HepG2 (cell line): ENCODE measurements at regions not wholly inside any gene's neighbourhood (a gene's known extent, or its start where the extent isn't known, plus 50 kb on each side); places are given as distances from the start of the nearest gene placed in this dataset.

Source experiments
- ATAC-seq: fragments of 200-7000 bp; cut with Tn5 transposase; 3 replicates; pipeline ENCODE4 v1.9.1; 2020; ENCODE audit warnings: mild to moderate bottlenecking, moderate library complexity
- BruUV-seq: library from RNA; stranded (reverse); fragments of 400-500 nt; replicated peaks from 2 replicates; lab custom pipeline; 2021; lab: Mats Ljungman, UMichigan
- CTCF ChIA-PET: fragments of 300-600 bp; formaldehyde crosslinking; extraction: SDS; loops from one replicate; lab custom pipeline; 2021; ENCODE audit warnings: low total read pairs, inconsistent platforms, low intra/inter-chr PET ratio; lab: Yijun Ruan, JAX
- POLR2A ChIA-PET: fragments of 350-600 bp; sonication (Branson Sonifier 250); formaldehyde crosslinking; loops from one replicate; lab custom pipeline; 2020; ENCODE audit warnings: antibody characterized with exemption, inconsistent platforms; lab: Yijun Ruan, JAX
- DNase-seq: peaks from one replicate; pipeline ENCODE4 v3.0.0-alpha.2; 2015; ENCODE audit warnings: low spot score
- FAIRE-seq: peaks from 3 replicates; lab custom pipeline; 2011; peaks lifted over from hg19 to GRCh38; lab: Jason Lieb, UNC
- H2AFZ ChIP-seq: one replicate; pipeline ENCODE4 v1.6.1; 2011; ENCODE audit warnings: low read length, inconsistent platforms
- H3K27ac ChIP-seq: fragments of 300-600 bp; 3 replicates; pipeline ENCODE4 v1.8.0; 2011; ENCODE audit warnings: mixed run types, mild to moderate bottlenecking, mixed read lengths, low read length, inconsistent platforms; ENCODE audit not compliant: insufficient read depth; ENCODE audit errors: extremely low read length
- H3K27me3 ChIP-seq, 2 experiments: fragments of 200-600 bp in 1 of 2; 2 replicates in 1 of 2; 3 replicates in 1 of 2; pipeline versions ENCODE4 v1.6.0 to v1.8.0; 2011; ENCODE audit warnings: low read length in 2 of 2, mild to moderate bottlenecking in 2 of 2, moderate library complexity in 2 of 2, inconsistent platforms in 1 of 2; ENCODE audit not compliant: insufficient read depth in 2 of 2, control insufficient read depth in 1 of 2
- H3K36me3 ChIP-seq, 2 experiments: fragments of 200-600 bp in 1 of 2; replicated peaks in 1 of 2; 2 replicates in 1 of 2; 3 replicates in 1 of 2; pipeline versions ENCODE4 v1.5.1 to v1.8.0; 2011; ENCODE audit warnings: low read length in 2 of 2, inconsistent platforms in 1 of 2; ENCODE audit not compliant: insufficient read depth in 2 of 2, control insufficient read depth in 1 of 2
- H3K4me1 ChIP-seq: 2 replicates; pipeline ENCODE4 v1.5.1; 2012; ENCODE audit warnings: low read length, inconsistent platforms; ENCODE audit not compliant: insufficient read depth
- H3K4me2 ChIP-seq: 2 replicates; pipeline ENCODE4 v1.6.0; 2011; ENCODE audit warnings: low read depth, low read length, inconsistent platforms
- H3K4me3 ChIP-seq, 3 experiments: fragments of 200-600 bp in 1 of 3; sonication (generic), shearing (Covaris generic) in 1 of 3; replicated peaks in 1 of 3; 2 replicates each; pipeline ENCODE4 v1.5.1; 2011 to 2016; ENCODE audit warnings: low read length in 3 of 3, inconsistent platforms in 2 of 3, low read depth in 2 of 3, mild to moderate bottlenecking in 2 of 3, control low read depth in 1 of 3, mixed read lengths in 1 of 3; ENCODE audit not compliant: insufficient read depth in 1 of 3
- H3K79me2 ChIP-seq: one replicate; pipeline ENCODE4 v1.6.1; 2011; ENCODE audit warnings: low read length, inconsistent platforms; ENCODE audit not compliant: insufficient read depth
- H3K9ac ChIP-seq: 2 replicates; pipeline ENCODE4 v1.6.0; 2011; ENCODE audit warnings: mild to moderate bottlenecking, low read depth, low read length, inconsistent platforms; ENCODE audit not compliant: insufficient read depth
- H3K9me3 ChIP-seq: 2 replicates; pipeline ENCODE4 v1.5.1; 2012; ENCODE audit warnings: mild to moderate bottlenecking, low read length
- H4K20me1 ChIP-seq: 2 replicates; pipeline ENCODE4 v1.6.0; 2011; ENCODE audit warnings: inconsistent platforms, mild to moderate bottlenecking, low read length, moderate library complexity; ENCODE audit not compliant: insufficient read depth
- GABPA ChIP-seq, 2 experiments: IDR thresholded peaks; 2 replicates each; pipeline ENCODE4 v1.6.1; 2011 to 2016; ENCODE audit warnings: low read depth in 2 of 2, low read length in 1 of 2, missing biosample characterization in 1 of 2, missing genetic modification characterization in 1 of 2
- JUNB ChIP-seq: sonication (generic); formaldehyde crosslinking; IDR thresholded peaks from 2 replicates; pipeline ENCODE4 v1.8.0; 2022; ENCODE audit warnings: missing genetic modification reagents, mild to moderate bottlenecking, borderline replicate concordance
- NR3C1 ChIP-seq: sonication (generic); formaldehyde crosslinking; IDR thresholded peaks from 2 replicates; pipeline ENCODE4 v1.4.0; 2020; ENCODE audit warnings: missing genetic modification reagents
- POLR2G ChIP-seq: fragments of 200-400 bp; formaldehyde crosslinking; IDR thresholded peaks from 2 replicates; pipeline ENCODE4 v1.6.1; 2018; ENCODE audit warnings: mild to moderate bottlenecking, low read depth, low read length, moderate library complexity
- ZNF34 ChIP-seq: sonication (generic); formaldehyde crosslinking; IDR thresholded peaks from 2 replicates; pipeline ENCODE4 v1.4.0; 2020; ENCODE audit warnings: mild to moderate bottlenecking, missing genetic modification reagents, borderline replicate concordance
- ZNF556 ChIP-seq: sonication (generic); formaldehyde crosslinking; IDR thresholded peaks from 2 replicates; pipeline ENCODE4 v1.4.0; 2020; ENCODE audit warnings: mild to moderate bottlenecking, missing genetic modification reagents, borderline replicate concordance
- ZNF598 ChIP-seq: sonication (generic); formaldehyde crosslinking; IDR thresholded peaks from 2 replicates; pipeline ENCODE4 v1.5.1; 2020; ENCODE audit warnings: mild to moderate bottlenecking, missing genetic modification reagents, borderline replicate concordance
- ZNF605 ChIP-seq: sonication (generic); formaldehyde crosslinking; IDR thresholded peaks from 2 replicates; pipeline ENCODE4 v1.8.0; 2022; ENCODE audit warnings: mild to moderate bottlenecking, missing genetic modification reagents
- WGBS: methylation state at CpG from one replicate; pipeline ENCODE4 v1.1.6; 2017; ENCODE audit warnings: low lambda C conversion rate; 5-methylcytosine and 5-hydroxymethylcytosine counted together
- in situ Hi-C: cut with HindIII; loops from 2 replicates; pipeline ENCODE4 v1.10.0; 2017; ENCODE audit warnings: low pct_unique_long_range_greater_than_20kb; ENCODE audit not compliant: extremely low pct_ligation_motif_present
- intact Hi-C: fragments of 100-400 bp; cut with micrococcal nuclease; formaldehyde crosslinking; loops from one replicate; pipeline ENCODE4 v1.10.0; 2022; ENCODE audit not compliant: unreplicated experiment
- TF ChIP-seq, protein P1 (sequence below): sonication (generic); formaldehyde crosslinking; IDR thresholded peaks from 2 replicates; pipeline ENCODE4 v1.8.0; 2022; ENCODE audit warnings: missing genetic modification reagents, mild to moderate bottlenecking, inconsistent platforms, borderline replicate concordance
- TF ChIP-seq, protein P2 (sequence below): sonication (generic); formaldehyde crosslinking; IDR thresholded peaks from 2 replicates; pipeline ENCODE4 v1.5.0; 2020; ENCODE audit warnings: missing genetic modification reagents
- TF ChIP-seq, protein P3 (sequence below): sonication (generic); formaldehyde crosslinking; IDR thresholded peaks from 2 replicates; pipeline ENCODE4 v1.4.0; 2020; ENCODE audit warnings: mild to moderate bottlenecking, missing genetic modification reagents

DNA sequence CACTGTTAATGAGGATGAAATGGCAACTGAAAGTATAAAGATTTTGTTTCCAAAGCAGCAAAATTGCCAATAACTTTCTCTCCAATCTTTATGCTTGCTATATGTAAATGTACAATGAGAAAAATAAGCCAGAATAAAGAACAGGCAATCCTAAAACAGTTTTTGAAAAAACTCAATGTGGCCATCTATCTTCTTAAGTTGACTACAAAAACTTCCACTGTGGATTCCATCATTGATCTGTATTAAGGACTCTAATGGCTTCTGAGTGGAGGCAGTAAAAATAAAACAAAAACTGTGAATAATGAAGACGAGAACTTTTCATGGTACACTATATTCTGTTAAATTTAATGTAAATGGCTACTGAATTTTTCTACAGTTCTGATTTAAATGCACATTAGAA, 382.9 kb downstream of the TMEM232 start:
- H3K36me3 ChIP-seq: no peaks in the 10 kb centered on the region
- no peak overlapping the region for H3K4me2 ChIP-seq
- H3K27ac ChIP-seq: no peak overlapping the region
- no peak overlapping the region for H3K9ac ChIP-seq
- peaks cover 50% of the 10 kb centered on the region for H3K4me1 ChIP-seq
- H4K20me1 ChIP-seq: no peaks in the 10 kb centered on the region
- no TSS peak for BruUV-seq
- WGBS: 96% methylated on average over 1 of the region's 1 CpG
- no peak for FAIRE-seq
- H3K4me3 ChIP-seq: no peak overlapping the region
- ChIA-PET POLR2A (no interaction called here), CTCF (no interaction called here)
- ATAC-seq: no peak
- no peaks in the 10 kb centered on the region for H3K79me2 ChIP-seq
- no peaks in the 10 kb centered on the region for H3K27me3 ChIP-seq
- intact Hi-C loops (no loop called here), in situ Hi-C loops (loop anchor here (25.0 kb wide), 1 partner anchor 656 kb away; the partner anchor contains the start of gene MAN2A1)
- no peaks in the 10 kb centered on the region for H3K9me3 ChIP-seq
- DNase-seq: no peak
- H2AFZ ChIP-seq: no peak overlapping the region
- no peak for TF ChIP-seq ZNF556 (CRISPR knock-in tag)
- no peak for TF ChIP-seq ZNF34
- TF ChIP-seq, protein P1, sequence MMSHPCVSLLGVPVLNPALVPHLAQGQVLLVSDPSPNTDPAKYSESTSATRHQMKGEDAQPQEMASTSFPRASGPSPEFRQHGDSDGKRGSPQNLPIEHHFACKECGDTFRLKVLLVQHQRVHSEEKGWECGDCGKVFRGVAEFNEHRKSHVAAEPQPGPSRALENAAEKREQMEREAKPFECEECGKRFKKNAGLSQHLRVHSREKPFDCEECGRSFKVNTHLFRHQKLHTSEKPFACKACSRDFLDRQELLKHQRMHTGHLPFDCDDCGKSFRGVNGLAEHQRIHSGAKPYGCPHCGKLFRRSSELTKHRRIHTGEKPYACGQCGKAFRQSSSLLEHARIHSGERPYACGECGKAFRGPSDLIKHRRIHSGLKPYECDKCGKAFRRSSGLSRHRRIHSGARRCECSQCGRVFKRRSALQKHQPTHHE: no peak
- TF ChIP-seq, protein P2, sequence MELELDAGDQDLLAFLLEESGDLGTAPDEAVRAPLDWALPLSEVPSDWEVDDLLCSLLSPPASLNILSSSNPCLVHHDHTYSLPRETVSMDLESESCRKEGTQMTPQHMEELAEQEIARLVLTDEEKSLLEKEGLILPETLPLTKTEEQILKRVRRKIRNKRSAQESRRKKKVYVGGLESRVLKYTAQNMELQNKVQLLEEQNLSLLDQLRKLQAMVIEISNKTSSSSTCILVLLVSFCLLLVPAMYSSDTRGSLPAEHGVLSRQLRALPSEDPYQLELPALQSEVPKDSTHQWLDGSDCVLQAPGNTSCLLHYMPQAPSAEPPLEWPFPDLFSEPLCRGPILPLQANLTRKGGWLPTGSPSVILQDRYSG (CRISPR knock-in tag): no peak
- no peak for TF ChIP-seq GABPA (IDR thresholded peaks at IDR 0.05; ENCODE audit: low read depth, low read length)
- TF ChIP-seq GABPA (CRISPR knock-in tag; IDR thresholded peaks at IDR 0.05; ENCODE audit: low read depth): no peak
- TF ChIP-seq, protein P3, sequence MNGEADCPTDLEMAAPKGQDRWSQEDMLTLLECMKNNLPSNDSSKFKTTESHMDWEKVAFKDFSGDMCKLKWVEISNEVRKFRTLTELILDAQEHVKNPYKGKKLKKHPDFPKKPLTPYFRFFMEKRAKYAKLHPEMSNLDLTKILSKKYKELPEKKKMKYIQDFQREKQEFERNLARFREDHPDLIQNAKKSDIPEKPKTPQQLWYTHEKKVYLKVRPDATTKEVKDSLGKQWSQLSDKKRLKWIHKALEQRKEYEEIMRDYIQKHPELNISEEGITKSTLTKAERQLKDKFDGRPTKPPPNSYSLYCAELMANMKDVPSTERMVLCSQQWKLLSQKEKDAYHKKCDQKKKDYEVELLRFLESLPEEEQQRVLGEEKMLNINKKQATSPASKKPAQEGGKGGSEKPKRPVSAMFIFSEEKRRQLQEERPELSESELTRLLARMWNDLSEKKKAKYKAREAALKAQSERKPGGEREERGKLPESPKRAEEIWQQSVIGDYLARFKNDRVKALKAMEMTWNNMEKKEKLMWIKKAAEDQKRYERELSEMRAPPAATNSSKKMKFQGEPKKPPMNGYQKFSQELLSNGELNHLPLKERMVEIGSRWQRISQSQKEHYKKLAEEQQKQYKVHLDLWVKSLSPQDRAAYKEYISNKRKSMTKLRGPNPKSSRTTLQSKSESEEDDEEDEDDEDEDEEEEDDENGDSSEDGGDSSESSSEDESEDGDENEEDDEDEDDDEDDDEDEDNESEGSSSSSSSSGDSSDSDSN (CRISPR knock-in tag): no peak
- TF ChIP-seq ZNF598 (CRISPR knock-in tag): no peak
- TF ChIP-seq POLR2G: no peak
- TF ChIP-seq JUNB: no peak
- TF ChIP-seq ZNF605 (CRISPR knock-in tag): no peak
- no peak for TF ChIP-seq NR3C1 (CRISPR knock-in tag)
